ENCODE measurements at regions not wholly inside any gene's neighbourhood (a gene's known extent, or its start where the extent isn't known, plus 50 kb on each side); places are given as distances from the start of the nearest gene placed in this dataset.
"Not testable (repeated sequence)": the region's sequence is repeated elsewhere in the genome, so short reads cannot be mapped to it uniquely, and the experiment has no call there.

DNA sequence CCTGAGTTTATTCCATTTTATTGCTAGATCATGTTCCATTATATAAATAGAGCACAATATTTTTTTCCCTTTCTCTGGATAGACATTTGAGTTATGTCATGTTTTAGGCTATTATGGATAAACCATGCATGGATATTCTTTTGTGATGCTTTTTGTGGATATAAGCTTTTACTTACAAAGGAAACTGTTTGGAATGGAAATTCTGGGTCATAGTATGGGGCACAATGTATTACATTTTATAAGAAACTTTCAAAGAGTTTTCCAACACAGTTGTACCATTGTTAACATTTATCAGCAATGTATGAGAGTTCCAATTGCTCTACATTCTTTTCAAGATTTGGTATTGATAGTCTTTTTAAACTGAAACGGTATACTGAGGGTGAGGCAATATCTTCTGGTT is 749.4 kb downstream of the SOCS6 start:
- DNase-seq: no peak

- DNase-seq: no peak
These were observed 747.9 kb downstream of the SOCS6 start for GRCh38 chr18:71036783-71037182.

DNA sequence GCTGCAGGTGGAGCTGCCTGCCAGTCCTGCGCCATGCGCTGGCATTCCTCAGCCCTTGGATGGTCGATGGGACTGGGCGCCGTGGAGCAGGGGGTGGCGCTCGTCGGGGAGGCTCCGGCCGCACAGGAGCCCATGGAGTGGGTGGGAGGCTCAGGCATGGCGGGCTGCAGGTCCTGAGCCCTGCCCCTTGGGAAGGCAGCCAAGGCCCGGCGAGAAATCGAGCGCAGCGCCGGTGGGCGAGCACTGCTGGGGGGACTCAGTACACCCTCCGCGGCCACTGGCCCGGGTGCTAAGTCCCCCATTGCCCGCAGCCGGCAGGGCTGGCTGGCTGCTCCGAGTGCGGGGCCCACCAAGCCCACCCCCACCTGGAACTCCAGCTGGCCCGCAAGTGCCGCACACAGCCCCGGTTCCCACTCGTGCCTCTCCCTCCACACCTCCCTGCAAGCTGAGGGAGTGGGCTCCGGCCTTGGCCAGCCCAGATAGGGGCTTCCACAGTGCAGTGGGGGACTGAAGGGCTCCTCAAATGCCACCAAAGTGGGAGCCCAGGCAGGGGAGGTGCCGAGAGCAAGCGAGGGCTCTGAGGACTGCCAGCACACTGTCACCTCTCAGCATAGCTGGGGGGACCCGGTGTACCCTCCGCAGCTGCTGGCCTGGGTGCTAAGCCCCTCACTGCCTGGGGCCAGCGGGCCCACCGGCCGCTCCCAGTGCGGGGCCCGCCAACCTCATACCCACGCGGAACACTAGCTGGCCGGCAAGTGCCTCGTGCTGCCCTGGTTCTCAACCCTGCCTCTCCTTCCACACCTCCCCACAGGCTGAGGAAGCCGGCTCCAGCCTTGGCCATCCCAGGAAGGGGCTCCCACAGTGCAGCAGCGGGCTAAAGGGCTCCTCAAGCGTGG is 742.7 kb downstream of the SOCS6 start:
- not testable (repeated sequence) for DNase-seq

- not testable (repeated sequence) for DNase-seq
These were observed 741.2 kb downstream of the SOCS6 start for GRCh38 chr18:71030085-71030484.

DNA sequence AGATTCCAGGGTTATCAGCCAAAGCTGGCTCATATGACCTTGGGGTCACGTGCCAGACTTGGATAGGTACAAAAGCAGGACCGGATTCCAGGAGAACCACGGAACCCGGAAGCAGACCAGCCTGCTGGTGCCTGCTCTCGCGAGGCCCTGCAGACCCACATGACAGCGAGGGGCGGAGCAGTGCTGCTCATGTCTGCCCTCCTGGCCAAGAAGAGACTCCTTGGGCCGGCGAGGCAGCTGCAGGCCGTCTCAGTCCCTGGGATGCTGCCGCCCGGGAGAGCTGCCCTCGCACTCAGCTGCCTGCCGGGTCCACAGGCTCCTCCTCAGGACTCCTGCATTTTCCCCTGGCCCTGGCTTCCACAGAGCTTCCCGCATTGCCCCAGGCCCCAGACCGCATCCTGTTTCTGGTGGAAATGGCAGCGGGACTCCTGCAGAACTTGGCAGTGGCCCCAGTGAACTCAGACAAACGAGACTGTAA is 739.5 kb downstream of the SOCS6 start:
- DNase-seq: no peak

DNA sequence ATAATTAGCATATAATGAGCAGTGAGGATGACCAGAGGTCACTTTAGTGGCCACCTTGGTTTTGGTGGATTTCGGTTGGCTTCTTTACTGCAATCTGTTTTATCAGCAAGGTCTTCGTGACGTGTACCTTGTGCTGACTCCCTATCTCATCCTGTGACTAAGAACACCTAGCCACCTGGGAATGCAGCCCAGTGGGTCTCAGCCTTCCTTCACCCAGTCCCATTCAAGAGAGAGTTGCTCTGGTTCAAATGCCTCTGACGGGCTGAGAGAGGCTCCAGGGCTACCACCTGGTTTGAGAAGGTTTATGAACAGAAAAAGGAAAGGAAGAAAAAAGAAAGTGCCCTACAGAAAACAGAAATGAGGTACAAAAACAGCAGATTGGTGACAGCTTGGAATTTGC is 738.7 kb downstream of the SOCS6 start:
- no peak for DNase-seq

- no peak for DNase-seq
These were observed 736.8 kb downstream of the SOCS6 start for GRCh38 chr18:71025505-71026225.

- no peak for DNase-seq
These were observed 733.5 kb downstream of the SOCS6 start for GRCh38 chr18:71022389-71022788.

DNA sequence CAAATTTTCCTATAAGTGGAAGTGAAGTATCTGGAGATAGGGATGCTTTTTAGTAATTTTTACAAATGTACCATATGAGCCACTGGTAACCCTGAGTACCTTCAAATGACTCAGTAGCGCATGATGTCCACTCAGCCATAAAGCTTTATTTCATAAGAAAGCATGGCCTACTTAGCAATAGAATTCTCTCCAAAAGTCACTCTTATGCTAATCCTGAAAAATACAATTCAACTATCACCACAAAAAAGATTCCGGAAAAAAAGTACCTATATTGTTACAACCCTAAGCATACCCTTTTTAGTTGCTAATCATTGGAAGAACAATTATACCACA is 732.2 kb downstream of the SOCS6 start:
- DNase-seq: no peak

DNA sequence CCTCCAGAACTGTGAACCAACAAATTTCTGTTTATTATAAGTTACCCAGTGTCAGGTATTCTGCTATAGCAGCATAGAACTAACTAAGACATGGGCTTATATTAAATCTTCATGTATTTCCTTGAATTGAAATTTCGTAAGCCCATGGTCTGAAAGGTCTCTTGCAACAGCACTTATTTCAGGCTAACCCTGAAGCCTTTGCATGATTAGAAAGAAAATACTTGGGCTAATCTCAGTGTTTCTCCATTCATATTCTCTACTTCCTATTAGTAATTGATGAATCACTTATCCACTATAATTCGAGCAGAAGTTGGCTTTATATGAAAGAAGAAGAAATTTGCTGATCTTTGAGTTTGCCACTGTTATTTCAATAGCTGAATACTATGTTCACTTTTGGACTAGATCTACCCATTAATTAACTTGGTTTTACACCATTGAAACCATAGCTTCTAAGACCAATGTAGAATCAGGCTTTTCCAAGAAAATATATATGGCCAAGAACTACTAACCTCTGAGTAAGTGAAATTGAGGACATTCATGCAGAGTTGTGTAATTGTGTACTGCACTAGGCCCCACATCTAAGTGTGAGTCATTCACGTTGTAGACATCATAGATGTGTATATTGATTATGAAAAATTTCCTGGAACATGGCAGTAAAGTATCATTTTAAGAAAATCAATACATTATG is 731.6 kb downstream of the SOCS6 start:
- DNase-seq: no peak

- no peak for DNase-seq
These were observed 730.0 kb downstream of the SOCS6 start for GRCh38 chr18:71018816-71019215.

DNA sequence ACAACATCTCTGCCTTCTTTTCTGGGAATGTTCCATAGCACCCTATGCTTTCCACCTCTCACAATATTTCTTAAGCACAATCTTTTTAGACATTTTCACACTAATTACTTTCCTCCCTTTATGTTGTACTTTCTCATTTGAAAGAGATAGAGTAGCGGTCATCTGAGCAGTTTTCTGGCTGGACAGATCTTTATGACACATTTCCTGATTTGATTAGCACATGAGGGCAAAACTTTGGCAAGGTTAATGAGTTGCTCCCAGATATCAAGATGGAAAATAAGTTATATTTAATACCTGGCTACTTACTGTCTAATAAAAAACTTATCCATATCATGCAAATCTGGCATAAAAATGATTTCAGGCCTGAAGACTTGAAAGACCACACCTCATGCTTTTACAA is 723.9 kb downstream of the SOCS6 start:
- DNase-seq: no peak

- DNase-seq: no peak
These were observed 722.5 kb downstream of the SOCS6 start for GRCh38 chr18:71011389-71011788.

GRCh38 chr18:71008257-71008656 is 719.4 kb downstream of the SOCS6 start:
- DNase-seq: no peak

- no peak for DNase-seq
These were observed 712.8 kb downstream of the SOCS6 start for GRCh38 chr18:71001597-71001996.

DNA sequence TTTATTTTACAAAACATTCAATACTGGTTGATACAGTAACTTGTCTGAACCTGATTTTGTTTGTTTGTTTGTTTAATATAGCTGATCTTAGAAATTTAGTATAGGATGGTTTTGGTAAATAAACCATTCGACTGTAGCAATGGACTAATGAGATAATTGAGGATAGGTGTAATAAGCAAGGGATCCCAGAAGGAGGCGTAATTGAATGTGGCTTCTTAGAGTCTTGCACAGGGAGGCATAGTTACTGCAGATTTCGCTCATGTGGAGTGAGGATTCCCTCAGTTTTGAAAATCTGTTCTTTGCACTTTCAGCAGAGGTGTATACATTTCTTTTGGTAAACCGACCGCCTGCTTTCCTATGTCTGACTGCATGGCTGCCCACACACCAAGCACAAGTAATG is 709.6 kb downstream of the SOCS6 start:
- DNase-seq: peak; percentile 35

DNA sequence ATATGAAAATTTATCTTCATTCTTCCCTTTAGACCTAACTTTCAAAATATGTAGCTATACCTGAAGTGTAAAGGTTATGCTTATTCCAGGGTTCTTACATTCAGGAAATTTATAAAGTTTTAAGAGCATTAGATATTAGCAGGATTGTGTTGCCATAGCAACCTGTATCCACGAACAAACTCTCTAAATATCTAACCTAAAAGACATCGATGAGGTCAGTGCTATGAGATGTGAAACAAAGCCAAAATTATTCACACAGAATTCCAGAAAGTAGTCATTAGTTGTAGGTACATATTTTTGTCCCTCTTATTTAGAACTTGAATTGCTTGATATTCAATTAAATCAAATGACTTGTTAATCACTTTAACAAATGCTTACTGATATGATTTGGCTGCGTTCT is 705.3 kb downstream of the SOCS6 start:
- no peak for DNase-seq

DNA sequence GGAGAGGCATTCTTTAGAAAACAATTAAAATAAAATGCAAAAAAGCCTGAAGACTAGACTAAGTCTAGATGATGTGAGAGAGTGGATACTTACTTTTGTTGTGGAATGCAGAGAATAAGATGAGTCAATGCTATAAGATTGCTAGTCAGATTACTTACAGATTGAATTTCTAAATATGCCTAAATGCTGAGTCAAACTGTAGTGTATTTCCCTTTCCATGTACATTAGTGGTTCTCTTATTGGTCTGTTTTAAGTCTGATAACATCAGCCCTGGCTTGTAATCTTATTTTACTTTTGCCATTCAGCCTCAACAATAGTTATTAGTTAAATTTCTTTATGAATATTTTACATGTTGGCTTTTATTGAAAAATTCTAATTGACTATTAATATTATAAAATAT is 702.7 kb downstream of the SOCS6 start:
- no peak for DNase-seq

DNA sequence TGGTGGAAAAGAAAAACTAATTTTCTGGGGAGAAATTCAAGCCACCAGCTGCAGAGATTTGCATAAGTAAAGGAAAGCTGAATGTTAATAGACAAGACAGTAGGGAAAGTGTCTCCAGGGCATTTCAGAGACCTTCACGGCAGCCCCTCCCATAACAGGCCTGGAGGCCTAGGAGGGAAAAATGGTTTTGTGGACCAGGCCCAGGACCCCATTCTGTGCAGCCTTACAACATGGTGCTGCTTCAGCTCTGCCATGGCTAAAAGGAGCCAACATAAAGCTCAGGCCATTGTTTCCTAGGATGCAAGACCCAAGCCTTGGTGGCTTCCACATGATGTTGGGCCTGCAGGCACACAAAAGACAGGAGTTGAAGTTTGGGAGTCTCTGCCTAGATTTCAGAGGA is 697.1 kb downstream of the SOCS6 start:
- DNase-seq: no peak

GRCh38 chr18:70982292-70982691 is 693.4 kb downstream of the SOCS6 start:
- no peak for DNase-seq

DNA sequence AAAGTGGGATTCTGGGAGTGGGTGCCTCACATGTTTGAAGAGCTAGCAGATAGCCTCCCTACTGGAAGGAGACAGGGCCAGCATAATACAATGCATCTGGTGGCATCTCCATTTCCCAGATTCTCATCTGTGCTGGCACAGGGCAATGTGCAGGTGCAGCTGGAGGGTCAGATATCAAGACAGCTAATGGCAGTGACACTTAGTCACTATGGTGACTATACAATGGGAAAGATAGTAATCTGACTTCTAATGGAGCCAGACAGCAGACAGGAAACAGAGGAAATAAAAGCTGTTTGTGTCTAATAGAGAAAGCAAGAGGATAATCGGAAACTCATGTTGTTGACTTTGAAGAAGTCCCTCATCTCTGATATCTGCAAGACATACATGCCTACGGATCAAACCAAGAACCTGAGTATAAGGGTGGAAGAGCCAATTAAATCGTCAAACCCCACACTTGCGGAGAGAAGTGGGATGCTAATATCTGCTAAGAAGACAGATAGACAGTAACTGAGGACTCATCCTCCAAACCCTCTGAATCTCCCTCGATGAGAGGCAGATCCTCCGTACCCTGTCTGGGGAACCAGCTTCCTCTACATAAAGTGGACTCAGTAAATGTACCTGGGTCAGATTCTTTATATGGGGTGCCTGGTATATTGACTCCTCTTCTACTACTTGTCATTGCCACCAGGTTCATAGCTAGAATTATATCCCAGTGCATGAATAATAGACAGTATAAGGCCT is 692.7 kb downstream of the SOCS6 start:
- peak; percentile 92 for DNase-seq

DNA sequence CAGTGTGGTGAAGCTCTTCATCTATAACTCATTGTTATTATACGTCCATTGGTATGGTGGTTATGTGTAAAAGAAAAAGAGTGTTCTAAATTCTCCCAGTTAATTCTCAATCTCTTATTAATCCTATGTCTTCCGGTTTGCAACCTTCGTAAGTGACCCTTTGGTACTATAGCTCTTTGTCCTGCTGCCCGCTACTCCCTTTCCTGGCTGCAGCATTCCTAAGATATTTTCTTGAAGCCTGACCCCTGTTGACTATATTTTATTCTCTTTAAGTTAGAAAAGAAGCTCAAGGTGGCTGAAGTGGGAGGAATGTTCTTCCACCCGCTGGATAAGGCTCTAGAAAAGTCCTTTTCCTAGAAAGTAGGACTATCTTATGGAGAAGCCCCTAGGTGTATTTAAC is 684.8 kb downstream of the SOCS6 start:
- no peak for DNase-seq

- no peak for DNase-seq
These were observed 677.6 kb downstream of the SOCS6 start for GRCh38 chr18:70966419-70966818.

Data from NCI-H748 treated with DMSO at 0.1 percent for 48 hours (cell line).